ENCODE measurements at regions not wholly inside any gene's neighbourhood (a gene's known extent, or its start where the extent isn't known, plus 50 kb on each side); places are given as distances from the start of the nearest gene placed in this dataset.

DNA sequence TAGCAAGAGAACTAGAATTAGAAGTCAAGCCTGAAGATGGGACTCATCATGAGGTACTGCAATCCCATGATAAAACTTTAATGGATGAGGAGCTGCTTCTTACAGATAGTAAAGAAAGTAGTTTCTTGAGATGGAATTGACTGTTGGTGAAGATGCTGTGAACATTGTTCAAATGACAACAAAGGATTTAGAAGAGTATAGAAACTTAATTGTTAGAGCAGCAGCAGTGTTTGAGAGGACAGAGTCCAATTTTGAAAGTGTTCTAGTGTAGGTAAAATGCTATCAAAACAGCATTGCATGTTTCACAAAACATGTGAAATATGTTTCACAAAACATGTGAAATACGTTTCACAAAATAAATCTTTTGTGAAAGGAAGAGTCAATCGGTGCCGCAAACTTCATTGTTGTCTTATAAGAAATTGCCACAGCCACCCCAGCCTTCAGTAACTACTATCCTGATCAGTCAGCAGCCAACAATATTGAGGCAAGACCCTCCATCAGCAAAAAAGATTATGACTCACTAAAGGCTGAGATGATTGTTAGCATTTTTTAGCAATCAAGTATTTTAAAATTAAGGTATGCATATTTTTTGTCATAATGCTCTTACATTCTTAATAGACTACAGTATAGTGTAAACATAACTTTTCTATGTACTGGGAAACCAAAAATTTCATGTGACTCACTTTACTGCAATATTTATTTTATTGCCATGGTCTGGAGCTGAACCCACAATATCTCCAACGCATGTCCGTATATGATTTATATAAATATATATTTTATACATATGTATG, 173.4 kb upstream of the BMP4 start:
- no peak for DNase-seq

DNA sequence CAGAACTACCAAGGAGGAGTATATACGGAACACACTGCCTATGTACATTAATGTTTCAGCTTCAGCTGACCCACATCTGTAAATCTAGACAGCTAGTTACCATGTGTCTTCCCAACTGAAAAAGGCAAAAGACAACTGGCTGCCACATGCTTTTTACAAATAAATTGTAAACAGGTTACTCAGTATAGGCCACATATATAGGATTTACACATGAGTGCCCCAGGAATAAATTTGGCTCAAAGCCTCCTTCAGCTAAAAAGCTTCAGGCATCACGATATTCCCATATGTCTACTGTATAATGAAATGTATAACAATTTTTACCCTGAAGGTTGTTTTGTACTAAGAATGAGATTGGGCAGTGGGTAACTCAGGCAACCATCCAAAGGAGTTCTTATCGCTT, 175.9 kb upstream of the BMP4 start:
- DNase-seq: no peak

DNA sequence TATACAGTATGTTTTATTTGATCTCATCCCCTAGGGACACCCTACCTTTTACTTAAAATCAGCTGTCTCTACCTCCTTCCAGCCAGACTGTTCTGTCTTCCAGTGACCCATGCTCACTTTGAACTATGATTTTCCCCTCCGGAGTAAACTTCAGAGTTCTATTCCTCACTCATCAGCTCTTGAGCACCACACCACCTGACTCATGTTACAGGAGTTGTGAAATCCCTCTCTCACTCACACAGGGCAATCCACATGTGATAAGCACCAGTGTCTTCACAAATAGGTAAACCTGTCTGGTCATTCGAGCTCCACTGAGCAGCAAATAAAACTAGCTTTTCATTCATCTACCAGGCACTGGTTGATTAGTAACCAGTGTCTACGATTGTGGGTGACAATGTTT, 177.3 kb upstream of the BMP4 start:
- DNase-seq: no peak

DNA sequence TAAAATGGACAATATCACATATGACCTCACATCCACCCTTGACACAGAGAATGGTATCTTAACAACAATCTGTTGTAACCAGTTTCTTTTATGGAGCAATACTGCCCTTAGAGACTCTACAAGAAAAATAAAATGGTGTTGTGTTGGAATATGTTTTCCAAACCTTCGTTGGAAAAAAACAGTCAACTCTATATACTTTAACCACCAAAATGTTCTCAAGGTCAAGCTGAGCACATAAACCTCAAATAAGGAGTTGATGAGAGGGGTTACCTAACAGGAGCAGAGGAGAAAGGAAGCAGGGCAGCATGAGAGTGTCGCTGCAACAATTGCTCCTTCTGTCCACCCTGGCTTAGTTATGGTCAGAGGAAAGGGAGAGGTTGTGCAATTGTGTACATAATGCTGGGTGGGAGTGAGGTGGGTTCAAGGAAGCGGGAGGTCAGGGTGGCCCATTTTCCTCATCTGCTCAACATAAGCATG, 179.2 kb upstream of the BMP4 start:
- no peak for DNase-seq

- DNase-seq: no peak
Measured at GRCh38 chr14:54136894-54137613, 180.4 kb upstream of the BMP4 start.

- no peak for DNase-seq
Measured at GRCh38 chr14:54137614-54137961, 181.0 kb upstream of the BMP4 start.

DNA sequence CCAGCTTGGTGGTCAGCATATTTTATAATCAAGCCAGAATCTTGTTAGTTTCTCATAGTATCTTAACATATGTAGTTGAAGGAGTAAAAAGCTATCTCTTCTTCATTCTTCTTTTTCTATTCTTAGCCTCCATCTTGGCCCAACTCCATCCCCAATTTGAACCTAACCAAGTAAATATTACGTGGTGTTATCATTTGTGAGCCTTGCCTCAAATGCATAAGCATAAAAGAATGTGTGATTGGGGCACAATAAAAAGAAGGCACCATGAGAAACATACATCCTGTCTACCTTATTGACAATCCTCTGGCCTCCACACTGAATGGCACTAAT, 181.4 kb upstream of the BMP4 start:
- no peak for DNase-seq

- DNase-seq: no peak
Measured at GRCh38 chr14:54138354-54139038, 181.9 kb upstream of the BMP4 start.

- no peak for DNase-seq
Measured at GRCh38 chr14:54140551-54140950, 183.9 kb upstream of the BMP4 start.

- no peak for DNase-seq
Measured at GRCh38 chr14:54146601-54147000, 190.0 kb upstream of the BMP4 start.

GRCh38 chr14:54147282-54147681, 190.7 kb upstream of the BMP4 start:
- no peak for DNase-seq

DNA sequence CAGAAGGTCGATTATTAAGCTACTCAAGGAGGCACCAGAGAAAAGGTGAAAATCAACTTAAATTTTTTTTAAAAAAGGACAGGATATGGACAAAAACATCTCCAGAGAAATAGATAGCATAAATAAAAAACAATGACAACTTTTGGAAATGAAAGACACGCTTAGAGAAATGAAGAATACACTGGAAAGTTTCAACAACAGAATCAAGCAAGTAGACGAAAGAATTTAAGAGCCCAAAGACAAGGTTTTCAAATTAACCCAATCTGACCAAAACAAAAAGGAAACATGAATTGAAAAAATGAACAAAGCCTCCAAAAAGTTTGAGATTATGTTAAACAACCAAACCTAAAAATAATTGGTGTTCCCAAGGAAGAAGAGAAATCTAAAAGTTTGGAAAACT, 191.1 kb upstream of the BMP4 start:
- no peak for DNase-seq

DNA sequence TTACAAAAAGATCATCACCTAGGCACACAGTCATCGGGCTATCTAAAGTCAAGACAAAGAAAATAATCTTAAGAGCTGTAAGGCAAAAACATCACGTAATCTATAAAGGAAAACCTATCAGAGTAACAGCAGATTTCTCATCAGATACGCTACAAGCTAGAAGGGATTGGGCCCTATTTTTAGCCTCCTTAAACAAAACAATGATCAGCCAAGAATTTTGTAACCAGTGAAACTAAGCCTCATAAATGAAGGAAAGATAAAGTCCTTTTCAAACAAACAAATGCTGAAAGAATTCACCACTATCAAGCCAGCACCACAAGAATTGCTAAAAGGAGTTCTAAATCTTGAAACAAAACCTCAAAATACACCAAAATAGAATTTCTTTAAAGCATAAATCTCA, 191.6 kb upstream of the BMP4 start:
- no peak for DNase-seq

GRCh38 chr14:54152351-54152750, 195.7 kb upstream of the BMP4 start:
- DNase-seq: no peak

DNA sequence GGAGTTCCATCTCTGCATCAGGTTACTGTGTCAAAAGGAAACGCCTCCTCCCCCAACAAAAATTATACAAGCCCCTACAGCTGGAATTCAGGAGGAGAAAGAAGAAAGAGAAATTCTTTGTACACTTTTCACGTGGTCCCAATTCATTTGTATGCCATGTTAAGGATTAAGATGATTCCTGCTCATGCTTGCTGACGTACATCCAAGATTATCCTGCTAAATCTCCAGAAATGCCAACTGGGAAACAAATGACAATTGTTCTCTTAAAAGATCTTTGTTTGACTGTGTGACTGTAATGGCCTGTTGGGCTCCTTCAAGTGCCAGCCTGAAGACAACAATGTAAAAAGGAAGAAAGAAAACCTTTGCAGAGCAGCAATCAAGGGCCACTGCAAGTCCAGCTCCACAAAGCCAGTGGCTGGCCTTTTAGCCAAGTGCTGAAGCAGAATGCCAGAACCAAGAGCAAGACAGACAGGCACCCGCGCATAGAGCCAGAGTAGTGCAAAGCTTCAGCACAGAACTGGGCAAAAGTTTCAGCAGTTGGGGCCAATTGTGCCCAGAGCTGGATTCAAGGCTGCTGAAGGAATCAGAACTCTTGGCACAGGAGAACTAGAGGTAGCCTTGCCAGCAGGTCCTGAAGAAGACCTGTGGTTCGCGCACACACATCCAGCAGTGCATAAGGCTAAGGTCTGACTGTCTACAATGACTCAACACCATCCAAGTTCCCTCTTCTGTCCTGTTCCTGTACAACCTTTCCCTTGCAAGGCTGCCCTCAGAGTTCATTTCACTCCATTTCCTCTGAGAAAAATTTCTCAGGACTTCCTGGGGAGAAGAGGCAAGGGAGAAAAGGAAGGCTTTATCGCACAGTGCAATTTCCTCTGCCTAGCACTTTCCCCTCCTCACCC, 209.7 kb upstream of the BMP4 start:
- DNase-seq: no peak

DNA sequence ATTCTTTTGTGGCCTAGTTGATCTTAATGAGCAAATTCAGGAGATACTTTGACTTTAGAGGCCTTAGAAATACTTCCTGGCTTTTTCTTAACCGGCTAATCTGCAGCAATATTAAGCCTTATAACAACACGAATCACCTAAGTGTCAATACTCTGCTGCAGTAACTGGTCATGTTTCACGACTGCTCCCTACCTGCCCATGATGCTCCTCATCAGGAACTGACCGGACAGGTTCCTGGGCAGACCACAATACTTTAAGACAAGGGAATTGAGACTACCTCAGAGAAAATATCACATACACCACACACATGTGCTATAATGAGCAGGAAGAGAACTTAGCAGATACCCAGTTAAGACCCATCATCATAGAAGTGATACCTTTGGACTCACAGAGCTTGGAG, 211.9 kb upstream of the BMP4 start:
- DNase-seq: no peak

DNA sequence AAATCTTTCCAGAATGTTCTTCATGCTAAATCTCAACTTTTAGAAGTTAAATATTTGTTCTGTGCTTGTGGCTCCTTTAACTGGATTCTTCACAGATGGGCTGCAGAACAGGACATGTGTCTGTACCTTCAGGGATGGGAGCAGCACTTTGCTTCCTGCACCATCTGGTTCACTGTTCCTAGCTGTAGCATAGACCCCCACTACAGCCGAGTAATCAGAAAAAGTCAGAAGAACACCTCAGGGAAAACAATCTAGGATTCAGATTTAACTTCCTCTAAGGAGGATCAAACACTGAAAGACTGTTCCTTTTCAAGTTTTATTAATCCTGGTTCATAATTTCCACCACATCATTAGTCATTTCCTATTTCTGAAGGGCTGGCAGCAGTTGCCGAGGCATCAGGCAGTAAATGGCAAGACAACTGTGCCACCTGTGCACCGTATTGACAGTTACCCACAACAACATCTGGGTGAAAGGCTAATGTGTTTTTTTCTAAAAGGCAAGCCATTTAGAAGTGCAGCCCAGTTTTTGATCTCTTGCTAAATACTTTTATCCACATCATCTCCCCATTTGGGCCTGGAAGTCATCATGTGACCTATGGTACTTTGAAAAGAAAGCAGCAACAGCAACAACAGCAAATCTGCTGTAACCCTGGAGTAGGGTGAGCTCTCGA, 212.8 kb upstream of the BMP4 start:
- no peak for DNase-seq

GRCh38 chr14:54170301-54170700, 213.7 kb upstream of the BMP4 start:
- no peak for DNase-seq

DNA sequence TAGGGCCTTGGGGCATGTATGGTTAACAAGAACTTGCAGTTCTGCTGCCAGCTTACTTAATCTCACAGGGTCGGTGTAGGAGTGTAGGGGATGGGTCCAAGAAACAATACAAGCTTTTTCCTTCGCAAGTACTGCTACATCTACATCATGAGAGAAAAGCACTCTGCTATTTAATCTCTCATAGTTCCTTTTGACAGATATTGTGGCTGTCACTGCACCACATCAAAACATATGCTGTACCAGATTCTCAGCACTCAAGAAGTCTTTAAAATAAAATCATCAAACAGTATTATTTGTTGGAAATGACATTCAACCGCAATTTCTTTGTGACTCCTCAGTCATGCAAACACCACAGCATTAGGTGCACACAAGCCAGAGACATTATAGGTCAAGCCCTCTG, 215.5 kb upstream of the BMP4 start:
- DNase-seq: no peak

GRCh38 chr14:54172562-54172961, 215.9 kb upstream of the BMP4 start:
- DNase-seq: no peak

DNA sequence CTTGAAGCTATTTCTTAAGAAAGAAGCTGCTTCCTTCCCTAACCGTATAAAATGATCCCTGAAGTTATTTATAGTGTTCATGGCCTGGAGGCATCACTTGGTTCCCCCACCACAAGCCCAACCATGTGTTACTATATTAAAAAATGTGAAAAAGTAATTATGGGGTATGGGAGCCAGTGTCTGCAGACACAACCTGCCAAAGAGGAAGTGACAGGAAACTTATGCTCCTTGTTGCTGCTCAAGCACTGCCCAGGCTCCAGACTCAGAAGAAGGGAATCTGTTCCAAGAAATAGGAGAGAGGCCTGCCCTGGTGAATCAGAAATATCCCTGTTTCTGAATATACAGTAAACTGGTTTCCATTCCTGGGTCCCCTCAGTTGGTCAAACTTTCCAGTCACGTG, 217.2 kb upstream of the BMP4 start:
- DNase-seq: no peak

- DNase-seq: no peak
Measured at GRCh38 chr14:54174457-54174856, 217.8 kb upstream of the BMP4 start.

Data from inflammatory macrophage (primary cell).